IPS-18a (cell line): ENCODE measurements at regions not wholly inside any gene's neighbourhood (a gene's known extent, or its start where the extent isn't known, plus 50 kb on each side); places are given as distances from the start of the nearest gene placed in this dataset.

Experiments used
- H3K27ac ChIP-seq: one replicate; pipeline ENCODE4 v1.5.1; 2013; ENCODE audit warnings: low read length
- H3K27me3 ChIP-seq: one replicate; pipeline ENCODE4 v1.6.1; 2013; ENCODE audit warnings: mild to moderate bottlenecking, low read length; ENCODE audit not compliant: control insufficient read depth, insufficient read depth
- H3K36me3 ChIP-seq: one replicate; pipeline ENCODE4 v1.6.1; 2013; ENCODE audit warnings: low read depth, low read length; ENCODE audit not compliant: control insufficient read depth
- H3K4me1 ChIP-seq: one replicate; pipeline ENCODE4 v1.6.1; 2013; ENCODE audit warnings: low read depth, low read length; ENCODE audit not compliant: control insufficient read depth
- H3K4me3 ChIP-seq: one replicate; pipeline ENCODE4 v1.5.1; 2013; ENCODE audit warnings: low read length
- H3K9ac ChIP-seq: one replicate; pipeline ENCODE4 v1.6.1; 2013; ENCODE audit warnings: mild to moderate bottlenecking, low read length, moderate library complexity
- H3K9me3 ChIP-seq: one replicate; pipeline ENCODE4 v1.6.1; 2013; ENCODE audit warnings: low read depth, low read length; ENCODE audit not compliant: control insufficient read depth

DNA sequence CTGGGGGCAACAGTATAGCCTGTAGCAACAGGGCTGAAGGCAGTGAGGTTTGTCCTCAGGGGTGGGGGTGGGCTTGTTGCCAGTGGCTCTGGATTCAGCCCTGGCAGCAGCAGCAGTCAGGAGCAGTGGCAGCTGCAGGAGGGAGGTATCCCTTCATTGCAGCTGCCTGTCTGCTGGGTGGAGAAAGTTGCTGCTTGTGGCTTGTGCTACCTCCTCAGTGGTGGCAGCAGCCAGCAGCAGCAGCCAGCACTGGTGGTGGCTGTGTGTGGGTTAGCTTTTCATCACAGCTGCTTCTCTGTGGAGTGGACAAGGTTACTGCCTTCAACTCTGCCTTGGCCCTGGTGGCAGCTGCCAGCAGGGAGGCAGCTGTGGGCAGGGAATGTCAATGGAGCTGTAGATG lies 94.9 kb downstream of the ARL6IP6 start:
- Histone ChIP-seq H3K4me1 (no peaks in the 10 kb centered on the region), H3K36me3 (no peaks in the 10 kb centered on the region), H3K27ac (no peak overlapping the region), H3K27me3 (no peaks in the 10 kb centered on the region), H3K4me3 (no peak overlapping the region), H3K9ac (no peak overlapping the region), H3K9me3 (no peaks in the 10 kb centered on the region)
